Heart left ventricle (tissue), 16 donors: ENCODE measurements at regions not wholly inside any gene's neighbourhood (a gene's known extent, or its start where the extent isn't known, plus 50 kb on each side); places are given as distances from the start of the nearest gene placed in this dataset.

Experiments used
- ATAC-seq, 4 donors: fragments of 200-7000 bp; cut with Tn5 transposase; one replicate each; pipeline ENCODE4 v1.9.1; 2020 to 2022; ENCODE audit warnings: moderate library complexity in 4 of 4, mild to moderate bottlenecking in 3 of 4, moderate number of reproducible peaks in 1 of 4
- DNase-seq, 5 donors: peaks; one replicate each; pipeline ENCODE4 v3.0.0-alpha.2; 2020
- H3K27ac ChIP-seq, 12 donors: fragments of 200-600 bp; sonication (generic) in 4 of 12; one replicate each; pipeline versions ENCODE4 v1.5.0 to v1.8.0; 2016 to 2022; ENCODE audit warnings: mild to moderate bottlenecking in 2 of 12
- H3K27me3 ChIP-seq, 9 donors: fragments of 200-600 bp; sonication (generic) in 2 of 9; one replicate each; pipeline versions ENCODE4 v1.5.1 to v1.8.0; 2016 to 2022; ENCODE audit warnings: mild to moderate bottlenecking in 3 of 9
- H3K36me3 ChIP-seq, 9 donors: fragments of 200-600 bp; sonication (generic) in 2 of 9; one replicate each; pipeline versions ENCODE4 v1.5.0 to v1.8.0; 2018 to 2022; ENCODE audit warnings: mild to moderate bottlenecking in 2 of 9
- H3K4me1 ChIP-seq, 12 donors: fragments of 200-600 bp; sonication (generic) in 4 of 12; one replicate each; pipeline versions ENCODE4 v1.5.0 to v1.8.0; 2016 to 2022; ENCODE audit warnings: mild to moderate bottlenecking in 3 of 12
- H3K4me3 ChIP-seq, 12 donors: fragments of 200-600 bp; sonication (generic) in 4 of 12; one replicate each; pipeline versions ENCODE4 v1.5.0 to v1.8.0; 2017 to 2022; ENCODE audit warnings: mild to moderate bottlenecking in 9 of 12, moderate library complexity in 4 of 12
- H3K9me3 ChIP-seq, 12 donors: fragments of 200-600 bp; sonication (generic) in 4 of 12; one replicate each; pipeline versions ENCODE4 v1.5.0 to v1.8.0; 2016 to 2022; ENCODE audit warnings: mild to moderate bottlenecking in 1 of 12
- POLR2A ChIP-seq, 2 donors: fragments of 450-650 bp; IDR thresholded peaks; one replicate each; pipeline ENCODE4 v1.6.1; 2017; ENCODE audit warnings: antibody characterized with exemption in 2 of 2, mild to moderate bottlenecking in 2 of 2, moderate library complexity in 2 of 2
- WGBS, 4 donors: extraction: QIAGEN DNeasy Blood & Tissue Kit in 2 of 4; methylation state at CpG; one replicate each; pipeline versions ENCODE4 v1.1.5 to v1.1.7; 2013 to 2018; 5-methylcytosine and 5-hydroxymethylcytosine counted together
- intact Hi-C, 10 donors: fragments of 100-400 bp; cut with DNase I; formaldehyde crosslinking; loops; one replicate each; pipeline versions ENCODE4 v1.11.1 to v1.14.2; 2022
- TF ChIP-seq, protein P1 (sequence below), 12 donors: fragments of 200-600 bp; sonication (generic) in 4 of 12; IDR thresholded peaks; one replicate each; pipeline versions ENCODE4 v1.5.0 to v1.8.0; 2018 to 2022; ENCODE audit warnings: antibody characterized with exemption in 12 of 12, mild to moderate bottlenecking in 5 of 12
- donor health status: ischemic (EF 13 %, LVEDD 7.1; RV severe dilation, severe dysfunction).
- donor health status: healthy with polysubstance abuse.
- donor health status: DM: no; HTN: yes; CAD: no.
- donor health status: DM: no; HTN: no; CAD: no.
- donor health status: ischemic (EF 25% LVEDD 6.9; RV normal size, moderate dysfunction).
- donor health status: ischemic (EF 25% LVEDD 5.7; RV mildly dilated, moderate dysfunction).
- donor health status: healthy.
- donor health status: DM: yes; HTN: yes; CAD: no.
- donor health status: ischemic (EF 35%, LVEDD 5.7; RV mildly dilated, moderate dysfunction).
- donor health status: nonischemic (EF 11% LVEDD 7.7; RV severe dilation, severe dysfunction).
- donor health status: DM: yes; HTN: yes; CAD: no.
- donor health status: PGD.
- donor health status: ischemic (EF 29% LVEDD 5.4; RV normal size, mild dysfunction).
- donor health status: nonischemic (EF 23%, LVEDD 6.1; RV moderate dilation, normal function).

DNA sequence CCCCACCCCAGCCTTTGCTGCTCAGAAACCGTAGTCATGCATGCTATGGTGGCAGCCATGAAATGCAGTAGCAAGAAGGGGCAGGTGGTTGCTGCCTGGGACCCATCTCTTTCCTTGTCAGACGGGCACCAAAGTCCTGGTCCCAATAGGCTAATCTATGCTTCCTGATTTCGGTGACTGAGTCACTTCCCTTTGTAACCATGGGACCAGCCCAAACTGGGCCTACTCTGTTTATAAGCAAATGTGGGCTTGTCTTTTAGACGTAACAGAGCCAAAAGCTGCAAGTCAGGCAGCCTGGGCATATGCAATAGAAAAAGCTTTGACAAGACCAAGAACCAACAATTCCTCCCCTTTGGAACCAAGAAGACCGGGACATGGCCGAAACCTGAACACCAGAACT is 99.1 kb upstream of the RBBP6 start:
- WGBS, 4 donors, result 67 to 76% (median 76%) methylated on average over 5 to 6 of the region's 6 CpGs
- H3K9me3 ChIP-seq, result no peaks in the 10 kb centered on the region
- no peak overlapping the region for H3K27ac ChIP-seq
- ATAC-seq (no peak), DNase-seq (no peak)
- TF ChIP-seq, protein P1, sequence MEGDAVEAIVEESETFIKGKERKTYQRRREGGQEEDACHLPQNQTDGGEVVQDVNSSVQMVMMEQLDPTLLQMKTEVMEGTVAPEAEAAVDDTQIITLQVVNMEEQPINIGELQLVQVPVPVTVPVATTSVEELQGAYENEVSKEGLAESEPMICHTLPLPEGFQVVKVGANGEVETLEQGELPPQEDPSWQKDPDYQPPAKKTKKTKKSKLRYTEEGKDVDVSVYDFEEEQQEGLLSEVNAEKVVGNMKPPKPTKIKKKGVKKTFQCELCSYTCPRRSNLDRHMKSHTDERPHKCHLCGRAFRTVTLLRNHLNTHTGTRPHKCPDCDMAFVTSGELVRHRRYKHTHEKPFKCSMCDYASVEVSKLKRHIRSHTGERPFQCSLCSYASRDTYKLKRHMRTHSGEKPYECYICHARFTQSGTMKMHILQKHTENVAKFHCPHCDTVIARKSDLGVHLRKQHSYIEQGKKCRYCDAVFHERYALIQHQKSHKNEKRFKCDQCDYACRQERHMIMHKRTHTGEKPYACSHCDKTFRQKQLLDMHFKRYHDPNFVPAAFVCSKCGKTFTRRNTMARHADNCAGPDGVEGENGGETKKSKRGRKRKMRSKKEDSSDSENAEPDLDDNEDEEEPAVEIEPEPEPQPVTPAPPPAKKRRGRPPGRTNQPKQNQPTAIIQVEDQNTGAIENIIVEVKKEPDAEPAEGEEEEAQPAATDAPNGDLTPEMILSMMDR (IDR thresholded peaks at IDR 0.05), result no peak
- TF ChIP-seq POLR2A (IDR thresholded peaks at IDR 0.05), result no peak
- H3K27me3 ChIP-seq, result peaks cover 0 to 11% (median 0%) of the 10 kb centered on the region in 9 donors
- intact Hi-C loops, result no loop called here
- H3K4me3 ChIP-seq, result no peak overlapping the region
- H3K4me1 ChIP-seq, result no peaks in the 10 kb centered on the region
- H3K36me3 ChIP-seq, result no peaks in the 10 kb centered on the region

DNA sequence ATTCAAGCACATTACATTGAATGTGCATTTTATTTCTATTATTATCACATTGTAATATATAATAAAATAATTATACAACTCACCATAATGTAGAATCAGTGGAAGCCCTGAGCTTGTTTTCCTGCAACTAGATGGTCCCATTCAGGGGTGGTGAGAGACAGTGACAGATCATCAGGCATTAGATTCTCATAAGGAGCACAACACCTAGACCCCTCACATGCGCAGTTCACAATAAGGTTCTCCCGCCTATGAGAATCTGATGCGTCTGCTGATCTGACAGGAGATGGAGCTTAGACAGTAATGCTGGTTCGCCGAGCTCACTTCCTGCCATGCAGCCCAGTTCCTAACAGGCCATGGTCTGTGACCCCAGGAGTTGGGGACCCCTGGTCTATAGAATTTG is 96.7 kb upstream of the RBBP6 start:
- Histone ChIP-seq H3K9me3 (peaks cover 0 to 3% (median 0%) of the 10 kb centered on the region in 12 donors), H3K27me3 (peaks cover 0 to 11% (median 0%) of the 10 kb centered on the region in 9 donors), H3K27ac (no peak overlapping the region), H3K4me3 (no peak overlapping the region), H3K4me1 (no peaks in the 10 kb centered on the region), H3K36me3 (no peaks in the 10 kb centered on the region)
- DNase-seq, result no peak
- intact Hi-C loops, result no loop called here
- ATAC-seq, result no peak
- 86 to 90% (median 88%) methylated on average over 5 of the region's 5 CpGs for WGBS, 4 donors
- no peak for TF ChIP-seq POLR2A (IDR thresholded peaks at IDR 0.05)
- TF ChIP-seq, protein P1 (IDR thresholded peaks at IDR 0.05), result no peak

DNA sequence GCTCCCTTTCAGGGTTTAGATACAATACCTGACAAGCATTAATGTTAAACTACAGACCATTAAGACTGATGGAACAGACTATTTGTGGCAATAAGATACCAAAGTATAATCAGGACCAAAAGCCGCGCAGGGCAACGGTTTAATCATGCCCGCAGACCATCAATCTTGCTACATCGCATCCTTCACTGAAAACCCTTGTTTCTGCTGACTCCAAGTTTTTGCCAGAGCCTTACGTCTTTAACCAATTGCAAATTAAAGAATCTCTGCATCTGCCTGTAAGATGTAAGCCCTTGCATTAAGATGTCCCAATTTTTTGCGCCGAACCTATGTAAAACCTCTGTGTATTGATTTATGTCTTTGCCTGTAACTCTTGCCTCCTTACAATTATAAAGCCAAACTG is 94.2 kb upstream of the RBBP6 start:
- no peaks in the 10 kb centered on the region for H3K36me3 ChIP-seq
- no peak for ATAC-seq
- no peaks in the 10 kb centered on the region for H3K4me1 ChIP-seq
- intact Hi-C loops, result no loop called here
- peaks cover 0 to 11% (median 0%) of the 10 kb centered on the region in 9 donors for H3K27me3 ChIP-seq
- no peak overlapping the region for H3K4me3 ChIP-seq
- DNase-seq, result no peak
- H3K27ac ChIP-seq, result no peak overlapping the region
- TF ChIP-seq POLR2A (IDR thresholded peaks at IDR 0.05), result no peak
- TF ChIP-seq, protein P1 (IDR thresholded peaks at IDR 0.05), result no peak
- H3K9me3 ChIP-seq, result peaks cover 0 to 3% (median 0%) of the 10 kb centered on the region in 12 donors
- 92 to 95% (median 95%) methylated on average over 8 of the region's 8 CpGs for WGBS, 4 donors

DNA sequence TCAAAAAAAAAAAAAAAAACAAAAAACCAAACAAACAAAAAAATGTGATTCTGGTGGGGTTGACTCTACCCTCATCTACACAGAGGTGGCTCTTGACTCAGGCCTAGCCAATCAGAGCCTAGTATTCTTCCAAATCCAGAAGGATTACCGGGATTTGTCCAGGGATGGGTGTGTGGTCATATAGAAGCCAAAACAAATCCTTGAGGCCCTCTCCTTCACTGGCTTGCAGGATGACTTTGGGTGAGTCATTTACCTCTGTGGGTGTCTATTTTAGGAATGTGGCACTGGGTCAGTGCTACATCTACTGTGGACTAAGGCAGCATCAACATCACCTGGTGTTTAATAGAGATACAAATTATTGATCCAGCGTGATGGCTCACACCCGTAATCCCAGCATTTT is 93.2 kb upstream of the RBBP6 start:
- DNase-seq, result no peak
- no peaks in the 10 kb centered on the region for H3K4me1 ChIP-seq
- ATAC-seq, result no peak
- H3K9me3 ChIP-seq, result peaks cover 0 to 3% (median 0%) of the 10 kb centered on the region in 12 donors
- H3K36me3 ChIP-seq, result no peaks in the 10 kb centered on the region
- peaks cover 0 to 11% (median 0%) of the 10 kb centered on the region in 9 donors for H3K27me3 ChIP-seq
- intact Hi-C loops, result no loop called here
- no peak for TF ChIP-seq POLR2A (IDR thresholded peaks at IDR 0.05)
- 87 to 96% (median 94%) methylated on average over 3 of the region's 3 CpGs for WGBS, 4 donors
- no peak overlapping the region for H3K4me3 ChIP-seq
- no peak overlapping the region for H3K27ac ChIP-seq

DNA sequence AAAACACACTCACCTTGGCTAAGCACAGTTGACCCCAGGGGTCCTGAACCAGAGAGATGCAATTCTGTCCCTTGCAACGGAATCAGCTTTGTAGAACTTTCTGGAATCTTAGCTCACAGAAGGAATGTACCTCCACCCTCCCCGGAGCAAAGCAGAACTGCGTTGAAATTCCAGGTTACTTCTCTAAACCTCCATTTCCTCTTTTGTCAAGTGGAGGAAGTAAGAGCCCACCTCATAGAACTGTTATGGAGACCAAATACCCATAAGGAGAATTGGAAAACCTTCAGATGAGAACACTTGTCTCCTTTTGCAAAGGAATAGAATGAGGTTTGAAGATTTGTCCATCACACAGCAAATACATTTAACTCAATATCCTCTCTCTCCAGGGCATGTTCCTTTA is 86.6 kb upstream of the RBBP6 start:
- no peaks in the 10 kb centered on the region for H3K36me3 ChIP-seq
- H3K27ac ChIP-seq, result no peak overlapping the region
- TF ChIP-seq POLR2A (IDR thresholded peaks at IDR 0.05), result no peak
- no peaks in the 10 kb centered on the region for H3K9me3 ChIP-seq
- H3K27me3 ChIP-seq, result peaks cover 0 to 6% (median 0%) of the 10 kb centered on the region in 9 donors
- intact Hi-C loops, result no loop called here
- WGBS, 4 donors, result 66 to 76% (median 69%) methylated on average over 3 of the region's 3 CpGs
- no peak for DNase-seq
- H3K4me3 ChIP-seq, result no peak overlapping the region
- no peaks in the 10 kb centered on the region for H3K4me1 ChIP-seq
- no peak for ATAC-seq
